NB4 (cell line): ENCODE measurements at regions not wholly inside any gene's neighbourhood (a gene's known extent, or its start where the extent isn't known, plus 50 kb on each side); places are given as distances from the start of the nearest gene placed in this dataset.

Experiments
- DNase-seq: peaks from one replicate; pipeline ENCODE4 v3.0.0; 2010; ENCODE audit warnings: low read depth
- H3K4me3 ChIP-seq: one replicate; pipeline ENCODE4 v1.5.1; 2011; ENCODE audit warnings: mild to moderate bottlenecking, low read depth, low read length, moderate library complexity
- MYC ChIP-seq: IDR thresholded peaks from 2 replicates; pipeline ENCODE4 v1.6.1; 2011; ENCODE audit warnings: low read depth, low read length
- POLR2A ChIP-seq: IDR thresholded peaks from 2 replicates; pipeline ENCODE4 v1.6.1; 2011; ENCODE audit warnings: mild to moderate bottlenecking; ENCODE audit not compliant: insufficient read length; ENCODE audit errors: extremely low read depth
- TF ChIP-seq, protein P1 (sequence below): IDR thresholded peaks from 2 replicates; pipeline ENCODE4 v1.6.1; 2011; ENCODE audit warnings: low read depth, low read length
- TF ChIP-seq, protein P2 (sequence below): IDR thresholded peaks from one replicate; pipeline ENCODE4 v1.5.1; 2012; ENCODE audit warnings: low read depth, low read length

DNA sequence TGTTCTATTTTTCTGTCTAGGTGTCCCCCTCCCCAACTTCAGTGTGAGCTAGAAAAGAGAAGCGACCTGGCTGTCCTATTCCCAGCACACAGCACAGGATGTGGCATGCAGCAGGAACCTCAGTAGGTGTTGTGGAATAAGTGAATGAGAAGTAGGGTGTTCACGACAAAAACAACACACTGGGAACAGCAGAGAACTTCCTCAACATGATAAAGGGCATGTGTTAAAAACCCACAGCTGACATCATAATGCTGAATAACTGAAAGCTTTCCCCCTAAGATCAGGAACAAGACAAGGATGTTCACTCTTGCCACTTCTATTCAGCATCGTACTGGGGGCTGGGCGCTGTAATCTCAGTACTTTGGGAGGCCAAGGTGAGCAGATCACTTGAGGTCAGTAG, 155.6 kb upstream of the ZNF618 start:
- H3K4me3 ChIP-seq: no peak overlapping the region
- TF ChIP-seq, protein P1, sequence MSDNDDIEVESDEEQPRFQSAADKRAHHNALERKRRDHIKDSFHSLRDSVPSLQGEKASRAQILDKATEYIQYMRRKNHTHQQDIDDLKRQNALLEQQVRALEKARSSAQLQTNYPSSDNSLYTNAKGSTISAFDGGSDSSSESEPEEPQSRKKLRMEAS: no peak
- TF ChIP-seq POLR2A (no peak), MYC (no peak)
- TF ChIP-seq, protein P2, sequence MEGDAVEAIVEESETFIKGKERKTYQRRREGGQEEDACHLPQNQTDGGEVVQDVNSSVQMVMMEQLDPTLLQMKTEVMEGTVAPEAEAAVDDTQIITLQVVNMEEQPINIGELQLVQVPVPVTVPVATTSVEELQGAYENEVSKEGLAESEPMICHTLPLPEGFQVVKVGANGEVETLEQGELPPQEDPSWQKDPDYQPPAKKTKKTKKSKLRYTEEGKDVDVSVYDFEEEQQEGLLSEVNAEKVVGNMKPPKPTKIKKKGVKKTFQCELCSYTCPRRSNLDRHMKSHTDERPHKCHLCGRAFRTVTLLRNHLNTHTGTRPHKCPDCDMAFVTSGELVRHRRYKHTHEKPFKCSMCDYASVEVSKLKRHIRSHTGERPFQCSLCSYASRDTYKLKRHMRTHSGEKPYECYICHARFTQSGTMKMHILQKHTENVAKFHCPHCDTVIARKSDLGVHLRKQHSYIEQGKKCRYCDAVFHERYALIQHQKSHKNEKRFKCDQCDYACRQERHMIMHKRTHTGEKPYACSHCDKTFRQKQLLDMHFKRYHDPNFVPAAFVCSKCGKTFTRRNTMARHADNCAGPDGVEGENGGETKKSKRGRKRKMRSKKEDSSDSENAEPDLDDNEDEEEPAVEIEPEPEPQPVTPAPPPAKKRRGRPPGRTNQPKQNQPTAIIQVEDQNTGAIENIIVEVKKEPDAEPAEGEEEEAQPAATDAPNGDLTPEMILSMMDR: no peak
- DNase-seq: peak; percentile 56

DNA sequence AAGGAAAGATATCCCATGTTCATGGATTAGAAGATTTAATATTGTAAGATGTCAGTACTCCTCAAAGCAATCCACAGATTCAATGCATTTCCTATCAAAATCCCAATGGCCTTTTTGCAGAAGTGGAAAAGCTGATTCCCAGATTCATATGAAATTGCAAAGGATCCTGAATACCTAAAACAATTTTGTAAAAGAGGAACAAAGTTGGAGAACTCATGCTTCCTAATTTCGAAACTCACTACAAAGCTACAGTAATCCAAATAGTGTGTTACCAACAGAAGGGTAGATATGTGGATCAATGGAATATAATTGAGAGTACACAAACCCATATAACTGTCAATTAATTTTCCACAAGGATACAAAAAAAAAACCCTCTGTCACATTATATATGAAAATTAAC, 154.3 kb upstream of the ZNF618 start:
- H3K4me3 ChIP-seq: no peak overlapping the region
- no peak for DNase-seq
- TF ChIP-seq POLR2A (no peak), MYC (no peak)
- TF ChIP-seq, protein P1: no peak
- TF ChIP-seq, protein P2: no peak

DNA sequence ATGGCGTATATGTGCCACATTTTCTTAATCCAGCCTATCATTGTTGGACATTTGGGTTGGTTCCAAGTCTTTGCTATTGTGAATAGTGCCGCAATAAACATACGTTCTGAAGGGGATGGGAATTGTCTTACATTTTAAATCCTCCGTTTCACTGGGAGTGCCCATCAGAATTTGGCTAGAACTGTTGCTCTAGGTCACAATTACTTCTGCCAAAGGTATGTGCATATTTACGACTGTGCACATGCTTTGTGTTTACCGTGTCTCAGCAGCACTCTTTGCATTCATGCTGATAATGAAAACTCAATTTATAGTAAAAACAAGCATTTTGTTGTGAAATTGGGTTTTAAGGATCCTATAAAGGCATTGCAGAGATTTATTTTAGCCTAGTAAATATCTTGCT, 151.9 kb upstream of the ZNF618 start:
- no peak for DNase-seq
- TF ChIP-seq MYC (no peak), POLR2A (no peak)
- TF ChIP-seq, protein P1: no peak
- TF ChIP-seq, protein P2: no peak
- no peak overlapping the region for H3K4me3 ChIP-seq

DNA sequence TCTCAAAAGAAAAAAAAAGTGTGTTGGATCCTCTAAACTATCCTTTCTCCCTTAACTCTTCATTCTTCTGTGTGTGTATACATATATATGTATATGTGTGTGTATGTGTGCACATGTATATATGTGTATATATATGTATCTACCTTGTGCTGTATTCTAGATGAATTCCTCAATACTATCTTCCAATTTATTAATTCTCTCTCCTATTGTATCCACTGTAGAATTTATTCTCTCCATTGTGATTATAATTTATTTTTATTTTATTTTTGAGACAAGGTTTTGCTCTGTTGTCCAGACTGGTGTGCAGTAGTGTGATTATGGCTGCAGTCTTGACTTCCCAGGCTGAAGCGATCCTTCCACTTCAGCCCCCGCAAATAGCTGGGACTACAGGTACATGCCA, 147.1 kb upstream of the ZNF618 start:
- no peak overlapping the region for H3K4me3 ChIP-seq
- TF ChIP-seq, protein P2: no peak
- no peak for DNase-seq

DNA sequence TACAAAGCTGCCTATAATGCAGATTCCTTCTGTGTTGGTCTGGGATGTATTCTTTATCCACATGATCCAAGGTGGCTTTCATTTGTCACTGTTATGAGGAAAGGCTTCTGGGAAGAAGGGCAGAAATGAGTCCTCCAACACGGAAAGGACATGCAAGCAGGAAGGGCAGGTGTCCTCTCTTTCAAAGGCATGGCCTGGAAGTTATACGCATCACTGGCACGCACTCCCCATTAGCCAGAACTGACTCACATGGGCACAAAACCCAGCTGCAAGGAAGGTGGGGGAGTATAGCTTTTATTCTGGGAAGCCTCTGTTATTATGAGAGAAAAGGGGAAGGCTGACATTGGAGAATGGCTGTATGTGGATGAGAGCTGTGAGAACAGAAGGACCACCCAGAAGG, 141.3 kb upstream of the ZNF618 start:
- no peak for DNase-seq
- no peak overlapping the region for H3K4me3 ChIP-seq
- no peak for TF ChIP-seq POLR2A
- TF ChIP-seq, protein P2: no peak
- TF ChIP-seq, protein P1: no peak
- TF ChIP-seq MYC: no peak
